ENCODE measurements at regions not wholly inside any gene's neighbourhood (a gene's known extent, or its start where the extent isn't known, plus 50 kb on each side); places are given as distances from the start of the nearest gene placed in this dataset.
"Not testable (repeated sequence)": the region's sequence is repeated elsewhere in the genome, so short reads cannot be mapped to it uniquely, and the experiment has no call there.

- TF ChIP-seq EZH2 (IDR thresholded peaks at IDR 0.05; ENCODE audit: borderline replicate concordance, low read depth, low read length, poor library complexity, severe bottlenecking) = no peak
- TF ChIP-seq, protein P1, sequence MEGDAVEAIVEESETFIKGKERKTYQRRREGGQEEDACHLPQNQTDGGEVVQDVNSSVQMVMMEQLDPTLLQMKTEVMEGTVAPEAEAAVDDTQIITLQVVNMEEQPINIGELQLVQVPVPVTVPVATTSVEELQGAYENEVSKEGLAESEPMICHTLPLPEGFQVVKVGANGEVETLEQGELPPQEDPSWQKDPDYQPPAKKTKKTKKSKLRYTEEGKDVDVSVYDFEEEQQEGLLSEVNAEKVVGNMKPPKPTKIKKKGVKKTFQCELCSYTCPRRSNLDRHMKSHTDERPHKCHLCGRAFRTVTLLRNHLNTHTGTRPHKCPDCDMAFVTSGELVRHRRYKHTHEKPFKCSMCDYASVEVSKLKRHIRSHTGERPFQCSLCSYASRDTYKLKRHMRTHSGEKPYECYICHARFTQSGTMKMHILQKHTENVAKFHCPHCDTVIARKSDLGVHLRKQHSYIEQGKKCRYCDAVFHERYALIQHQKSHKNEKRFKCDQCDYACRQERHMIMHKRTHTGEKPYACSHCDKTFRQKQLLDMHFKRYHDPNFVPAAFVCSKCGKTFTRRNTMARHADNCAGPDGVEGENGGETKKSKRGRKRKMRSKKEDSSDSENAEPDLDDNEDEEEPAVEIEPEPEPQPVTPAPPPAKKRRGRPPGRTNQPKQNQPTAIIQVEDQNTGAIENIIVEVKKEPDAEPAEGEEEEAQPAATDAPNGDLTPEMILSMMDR (conservative IDR thresholded peaks at IDR 0.05; ENCODE audit: low read depth, low read length) = no peak
- Histone ChIP-seq H3K36me3 (ENCODE audit: insufficient read depth, low read length, poor library complexity, severe bottlenecking) (no peaks in the 10 kb centered on the region), H3K9me3 (ENCODE audit: low read depth, low read length, poor library complexity, severe bottlenecking) (no peaks in the 10 kb centered on the region), H3K4me3 (ENCODE audit: low read depth, low read length, poor library complexity, severe bottlenecking) (no peak overlapping the region), H3K4me1 (ENCODE audit: insufficient read depth, low read length, poor library complexity, severe bottlenecking) (peaks cover 10% of the 10 kb centered on the region), H3K27ac (ENCODE audit: low read depth, low read length, poor library complexity, severe bottlenecking) (no peak overlapping the region), H3K27me3 (replicated peaks; ENCODE audit: insufficient read depth, low read depth, low read length, poor library complexity) (no peaks in the 10 kb centered on the region)
- peak; percentile 35 for DNase-seq (ENCODE audit: low spot score)
- BruUV-seq (replicated peaks) = no TSS peak
- POLR2A ChIA-PET (ENCODE audit: low non-redundant PET) = interaction anchor here (0.6 kb wide), 1 partner anchor 22 kb away, joined by 6 read pairs; no protein-coding TSS in a partner anchor
- CTCF ChIA-PET = no interaction called here
- intact Hi-C loops (cut with micrococcal nuclease; ENCODE audit: unreplicated experiment) = no loop called here
Observed at GRCh38 chr2:221997100-221997499, 301.7 kb downstream of the PAX3 start.

DNA sequence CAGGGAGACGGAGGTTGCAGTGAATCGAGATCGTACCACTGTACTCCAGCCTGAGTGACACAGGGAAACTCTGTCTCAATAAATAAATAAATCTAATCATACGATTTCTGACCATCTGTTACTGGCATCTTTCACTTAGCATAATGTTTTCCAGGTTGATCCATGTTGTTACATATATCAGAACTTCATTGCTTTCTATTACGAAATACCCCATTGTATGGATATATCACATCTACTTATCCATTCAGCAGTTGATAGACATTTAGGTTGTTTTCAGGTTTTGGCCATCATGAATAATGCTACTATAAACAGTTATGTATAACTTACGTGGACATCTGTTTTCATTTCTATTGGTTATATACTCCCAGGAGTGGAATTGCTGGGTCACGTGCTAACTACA lies 303.9 kb downstream of the PAX3 start:
- peaks cover 10% of the 10 kb centered on the region for H3K4me1 ChIP-seq (ENCODE audit: insufficient read depth, low read length, poor library complexity, severe bottlenecking)
- H3K4me3 ChIP-seq (ENCODE audit: low read depth, low read length, poor library complexity, severe bottlenecking) = no peak overlapping the region
- ChIA-PET CTCF (no interaction called here), POLR2A (ENCODE audit: low non-redundant PET) (no interaction called here)
- H3K9me3 ChIP-seq (ENCODE audit: low read depth, low read length, poor library complexity, severe bottlenecking) = no peaks in the 10 kb centered on the region
- H3K27ac ChIP-seq (ENCODE audit: low read depth, low read length, poor library complexity, severe bottlenecking) = no peak overlapping the region
- TF ChIP-seq, protein P1 (conservative IDR thresholded peaks at IDR 0.05; ENCODE audit: low read depth, low read length) = no peak
- no peak for TF ChIP-seq EZH2 (IDR thresholded peaks at IDR 0.05; ENCODE audit: borderline replicate concordance, low read depth, low read length, poor library complexity, severe bottlenecking)
- BruUV-seq (replicated peaks) = no TSS peak
- H3K36me3 ChIP-seq (ENCODE audit: insufficient read depth, low read length, poor library complexity, severe bottlenecking) = no peaks in the 10 kb centered on the region
- intact Hi-C loops (cut with micrococcal nuclease; ENCODE audit: unreplicated experiment) = no loop called here
- no peak for DNase-seq (ENCODE audit: low spot score)
- no peaks in the 10 kb centered on the region for H3K27me3 ChIP-seq (replicated peaks; ENCODE audit: insufficient read depth, low read depth, low read length, poor library complexity)

GRCh38 chr2:221984376-221984775 lies 314.4 kb downstream of the PAX3 start:
- CTCF ChIA-PET; H3K27me3 ChIP-seq (replicated peaks; ENCODE audit: insufficient read depth, low read depth, low read length, poor library complexity); H3K36me3 ChIP-seq (ENCODE audit: insufficient read depth, low read length, poor library complexity, severe bottlenecking); H3K4me1 ChIP-seq (ENCODE audit: insufficient read depth, low read length, poor library complexity, severe bottlenecking); POLR2A ChIA-PET (ENCODE audit: low non-redundant PET); H3K9me3 ChIP-seq (ENCODE audit: low read depth, low read length, poor library complexity, severe bottlenecking); H3K27ac ChIP-seq (ENCODE audit: low read depth, low read length, poor library complexity, severe bottlenecking); H3K4me3 ChIP-seq (ENCODE audit: low read depth, low read length, poor library complexity, severe bottlenecking); BruUV-seq (replicated peaks); DNase-seq (ENCODE audit: low spot score); intact Hi-C loops (cut with micrococcal nuclease; ENCODE audit: unreplicated experiment): not testable (repeated sequence)

- BruUV-seq (replicated peaks) = no TSS peak
- TF ChIP-seq, protein P1 (conservative IDR thresholded peaks at IDR 0.05; ENCODE audit: low read depth, low read length) = no peak
- no peak for TF ChIP-seq EZH2 (IDR thresholded peaks at IDR 0.05; ENCODE audit: borderline replicate concordance, low read depth, low read length, poor library complexity, severe bottlenecking)
- Histone ChIP-seq H3K36me3 (ENCODE audit: insufficient read depth, low read length, poor library complexity, severe bottlenecking) (no peaks in the 10 kb centered on the region), H3K4me1 (ENCODE audit: insufficient read depth, low read length, poor library complexity, severe bottlenecking) (no peaks in the 10 kb centered on the region), H3K9me3 (ENCODE audit: low read depth, low read length, poor library complexity, severe bottlenecking) (no peaks in the 10 kb centered on the region), H3K27ac (ENCODE audit: low read depth, low read length, poor library complexity, severe bottlenecking) (no peak overlapping the region), H3K4me3 (ENCODE audit: low read depth, low read length, poor library complexity, severe bottlenecking) (no peak overlapping the region), H3K27me3 (replicated peaks; ENCODE audit: insufficient read depth, low read depth, low read length, poor library complexity) (no peaks in the 10 kb centered on the region)
- ChIA-PET POLR2A (ENCODE audit: low non-redundant PET) (no interaction called here), CTCF (no interaction called here)
- no peak for DNase-seq (ENCODE audit: low spot score)
- intact Hi-C loops (cut with micrococcal nuclease; ENCODE audit: unreplicated experiment) = no loop called here
Observed at GRCh38 chr2:221981912-221982470, 316.8 kb downstream of the PAX3 start.
